ENCODE measurements at regions not wholly inside any gene's neighbourhood (a gene's known extent, or its start where the extent isn't known, plus 50 kb on each side); places are given as distances from the start of the nearest gene placed in this dataset.

GRCh38 chr14:97604731-97605130 is 807.5 kb downstream of the VRK1 start:
- no peak for TF ChIP-seq POLR2A (IDR thresholded peaks at IDR 0.05; ENCODE audit: extremely low read depth, insufficient read length)
- TF ChIP-seq CTCF (IDR thresholded peaks at IDR 0.05; ENCODE audit: low read depth, low read length): no peak

All from NB4 (cell line).